K562 (cell line): ENCODE measurements at regions not wholly inside any gene's neighbourhood (a gene's known extent, or its start where the extent isn't known, plus 50 kb on each side); places are given as distances from the start of the nearest gene placed in this dataset.
A peak's percentile ranks its signal among the peaks of the same experiment; 100 is the strongest.

Experiments used
- ADNP ChIP-seq: fragments of 200-800 bp; sonication (Bioruptor generic); IDR thresholded peaks from 2 replicates; pipeline ENCODE4 v1.6.1; 2016; ENCODE audit warnings: missing genetic modification characterization, missing compliant biosample characterization
- CXXC5 ChIP-seq: fragments of 250-450 bp; sonication (Bioruptor Pico); IDR thresholded peaks from 2 replicates; pipeline ENCODE4 v1.8.0; 2022; ENCODE audit warnings: inconsistent platforms, mild to moderate bottlenecking, moderate library complexity
- EHMT2 ChIP-seq: fragments of 450-650 bp; IDR thresholded peaks from 2 replicates; pipeline ENCODE4 v1.6.1; 2018; ENCODE audit warnings: antibody characterized with exemption
- ETV1 ChIP-seq: fragments of 450-650 bp; conservative IDR thresholded peaks from 2 replicates; pipeline ENCODE4 v1.6.1; 2016; ENCODE audit warnings: missing genetic modification characterization, control low read depth, low read depth, missing compliant biosample characterization
- FOXK2 ChIP-seq, 2 experiments: fragments of 450-650 bp; IDR thresholded peaks in 1 of 2; conservative IDR thresholded peaks in 1 of 2; 2 replicates each; pipeline ENCODE4 v1.6.1; 2016; ENCODE audit warnings: low read depth in 2 of 2, mild to moderate bottlenecking in 1 of 2
- HDAC3 ChIP-seq: fragments of 450-650 bp; IDR thresholded peaks from 2 replicates; pipeline ENCODE4 v1.6.1; 2018; ENCODE audit warnings: borderline replicate concordance, mild to moderate bottlenecking, moderate library complexity; ENCODE audit not compliant: partially characterized antibody
- KDM1A ChIP-seq, 2 experiments: fragments of 450-650 bp; IDR thresholded peaks; 2 replicates each; pipeline ENCODE4 v1.6.1; 2016; ENCODE audit warnings: mild to moderate bottlenecking in 2 of 2
- MBD2 ChIP-seq: sonication (generic); IDR thresholded peaks from 2 replicates; pipeline ENCODE4 v1.6.1; 2016; ENCODE audit warnings: low read depth, borderline replicate concordance
- MEIS2 ChIP-seq: fragments of 450-650 bp; IDR thresholded peaks from 2 replicates; pipeline ENCODE4 v1.6.1; 2014; ENCODE audit warnings: mild to moderate bottlenecking; ENCODE audit not compliant: partially characterized antibody
- MNT ChIP-seq, 2 experiments: fragments of 450-650 bp; conservative IDR thresholded peaks; 2 replicates each; pipeline ENCODE4 v1.6.1; 2017; ENCODE audit warnings: mild to moderate bottlenecking in 2 of 2, moderate library complexity in 2 of 2
- NCOA1 ChIP-seq: fragments of 450-650 bp; IDR thresholded peaks from 2 replicates; pipeline ENCODE4 v1.6.1; 2016; ENCODE audit warnings: low read depth
- NCOA2 ChIP-seq, 2 experiments: fragments of 450-650 bp; IDR thresholded peaks; 2 replicates each; pipeline ENCODE4 v1.6.1; 2018; ENCODE audit warnings: mild to moderate bottlenecking in 2 of 2, moderate library complexity in 1 of 2; ENCODE audit not compliant: partially characterized antibody in 2 of 2
- NCOR1 ChIP-seq: fragments of 450-650 bp; IDR thresholded peaks from 2 replicates; pipeline ENCODE4 v1.6.1; 2016; ENCODE audit warnings: mild to moderate bottlenecking, moderate library complexity
- PML ChIP-seq: IDR thresholded peaks from 2 replicates; pipeline ENCODE4 v1.6.1; 2012; ENCODE audit warnings: low read length, inconsistent platforms
- POLR2H ChIP-seq: IDR thresholded peaks from 2 replicates; pipeline ENCODE4 v1.6.1; 2016; ENCODE audit warnings: missing genetic modification characterization, low read depth, mild to moderate bottlenecking, control low read depth, missing compliant biosample characterization, moderate library complexity
- RBFOX2 ChIP-seq: fragments of 200-400 bp; formaldehyde crosslinking; IDR thresholded peaks from 2 replicates; pipeline ENCODE4 v1.6.1; 2017; ENCODE audit warnings: low read depth, mild to moderate bottlenecking, low read length, moderate library complexity
- SMARCE1 ChIP-seq: fragments of 450-650 bp; IDR thresholded peaks from 2 replicates; pipeline ENCODE4 v1.7.1; 2016; ENCODE audit warnings: mild to moderate bottlenecking
- TFE3 ChIP-seq: fragments of 450-650 bp; formaldehyde crosslinking; IDR thresholded peaks from 2 replicates; pipeline ENCODE4 v1.4.0; 2020; ENCODE audit warnings: mild to moderate bottlenecking, mixed read lengths
- THRAP3 ChIP-seq: fragments of 450-650 bp; IDR thresholded peaks from 2 replicates; pipeline ENCODE4 v1.6.1; 2016; ENCODE audit warnings: mild to moderate bottlenecking, inconsistent platforms, borderline replicate concordance

- TF ChIP-seq TFE3 (peak; percentile 74), FOXK2 (conservative IDR thresholded peaks at IDR 0.05 in 1 of 2, IDR thresholded peaks at IDR 0.05 in 1 of 2; ENCODE audit: low read depth in 2 of 2) (peak in 1 of 2 experiments; percentile 41; a peak in 1 of 4 replicates), NCOA1 (peak; percentile 46; the same call in 1 of the 2 replicates), SMARCE1 (peak; percentile 67), MEIS2 (peak; percentile 72), RBFOX2 (peak; percentile 40), POLR2H (peak; percentile 62), CXXC5 (CRISPR knock-in tag) (peak; percentile 59), ETV1 (tag) (peak; percentile 93), THRAP3 (0 out of 2 replicates have a peak, but pooled peaks have one; percentile 52), NCOR1 (peak; percentile 82), MNT (conservative IDR thresholded peaks at IDR 0.05) (peak in 1 of 2 experiments; percentile 43; a peak in 1 of 4 replicates), HDAC3 (peak; percentile 28), KDM1A (IDR thresholded peaks at IDR 0.05) (peak; percentile 59 to 71), EHMT2 (peak; percentile 64), PML (0 out of 2 replicates have a peak, but pooled peaks have one; percentile 46), MBD2 (peak; percentile 24; the same call in 1 of the 2 replicates), NCOA2 (IDR thresholded peaks at IDR 0.05; ENCODE audit: partially characterized antibody in 2 of 2) (peak; percentile 21 to 59), ADNP (tag) (peak; percentile 96)
These were observed 87.3 kb upstream of the DAPK1 start (continued) for GRCh38 chr9:87410047-87411005.
